ENCODE measurements at regions not wholly inside any gene's neighbourhood (a gene's known extent, or its start where the extent isn't known, plus 50 kb on each side); places are given as distances from the start of the nearest gene placed in this dataset.

- Histone ChIP-seq H3K4me2 (ENCODE audit: low read length) (no peak overlapping the region), H3K27me3 (ENCODE audit: insufficient read depth, low read depth, low read length) (no peaks in the 10 kb centered on the region), H3K4me3 (ENCODE audit: low read length) (no peak overlapping the region), H3K9me2 (ENCODE audit: insufficient read depth, low read length) (no peaks in the 10 kb centered on the region), H3F3A (ENCODE audit: insufficient read depth, low read length, poor library complexity, severe bottlenecking) (no peaks in the 10 kb centered on the region), H4K20me1 (ENCODE audit: insufficient read depth) (no peaks in the 10 kb centered on the region), H3K36me3 (ENCODE audit: insufficient read depth, low read length) (no peaks in the 10 kb centered on the region), H3K27ac (ENCODE audit: low read length) (no peak overlapping the region), H2AFZ (ENCODE audit: low read depth, low read length) (no peak overlapping the region), H3K9me3 (ENCODE audit: low read length) (no peaks in the 10 kb centered on the region), H3K79me2 (replicated peaks; ENCODE audit: insufficient read depth, low read length) (no peaks in the 10 kb centered on the region), H3K9ac (ENCODE audit: low read length) (no peak overlapping the region)
- TF ChIP-seq, protein P1, sequence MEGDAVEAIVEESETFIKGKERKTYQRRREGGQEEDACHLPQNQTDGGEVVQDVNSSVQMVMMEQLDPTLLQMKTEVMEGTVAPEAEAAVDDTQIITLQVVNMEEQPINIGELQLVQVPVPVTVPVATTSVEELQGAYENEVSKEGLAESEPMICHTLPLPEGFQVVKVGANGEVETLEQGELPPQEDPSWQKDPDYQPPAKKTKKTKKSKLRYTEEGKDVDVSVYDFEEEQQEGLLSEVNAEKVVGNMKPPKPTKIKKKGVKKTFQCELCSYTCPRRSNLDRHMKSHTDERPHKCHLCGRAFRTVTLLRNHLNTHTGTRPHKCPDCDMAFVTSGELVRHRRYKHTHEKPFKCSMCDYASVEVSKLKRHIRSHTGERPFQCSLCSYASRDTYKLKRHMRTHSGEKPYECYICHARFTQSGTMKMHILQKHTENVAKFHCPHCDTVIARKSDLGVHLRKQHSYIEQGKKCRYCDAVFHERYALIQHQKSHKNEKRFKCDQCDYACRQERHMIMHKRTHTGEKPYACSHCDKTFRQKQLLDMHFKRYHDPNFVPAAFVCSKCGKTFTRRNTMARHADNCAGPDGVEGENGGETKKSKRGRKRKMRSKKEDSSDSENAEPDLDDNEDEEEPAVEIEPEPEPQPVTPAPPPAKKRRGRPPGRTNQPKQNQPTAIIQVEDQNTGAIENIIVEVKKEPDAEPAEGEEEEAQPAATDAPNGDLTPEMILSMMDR (IDR thresholded peaks at IDR 0.05; ENCODE audit: poor library complexity, severe bottlenecking) = no peak
- TF ChIP-seq EP300 (conservative IDR thresholded peaks at IDR 0.05; ENCODE audit: poor library complexity, severe bottlenecking) (no peak), MXI1 (conservative IDR thresholded peaks at IDR 0.05; ENCODE audit: poor library complexity, severe bottlenecking) (no peak), POLR2AphosphoS5 (IDR thresholded peaks at IDR 0.05) (no peak), TAF1 (IDR thresholded peaks at IDR 0.05; ENCODE audit: low read depth) (no peak), RAD21 (conservative IDR thresholded peaks at IDR 0.05) (no peak), EZH2 (IDR thresholded peaks at IDR 0.05; ENCODE audit: borderline replicate concordance, insufficient read depth, low read length, poor library complexity, severe bottlenecking) (no peak), SMC3 (conservative IDR thresholded peaks at IDR 0.05; ENCODE audit: poor library complexity) (no peak)
- TF ChIP-seq, protein P2, sequence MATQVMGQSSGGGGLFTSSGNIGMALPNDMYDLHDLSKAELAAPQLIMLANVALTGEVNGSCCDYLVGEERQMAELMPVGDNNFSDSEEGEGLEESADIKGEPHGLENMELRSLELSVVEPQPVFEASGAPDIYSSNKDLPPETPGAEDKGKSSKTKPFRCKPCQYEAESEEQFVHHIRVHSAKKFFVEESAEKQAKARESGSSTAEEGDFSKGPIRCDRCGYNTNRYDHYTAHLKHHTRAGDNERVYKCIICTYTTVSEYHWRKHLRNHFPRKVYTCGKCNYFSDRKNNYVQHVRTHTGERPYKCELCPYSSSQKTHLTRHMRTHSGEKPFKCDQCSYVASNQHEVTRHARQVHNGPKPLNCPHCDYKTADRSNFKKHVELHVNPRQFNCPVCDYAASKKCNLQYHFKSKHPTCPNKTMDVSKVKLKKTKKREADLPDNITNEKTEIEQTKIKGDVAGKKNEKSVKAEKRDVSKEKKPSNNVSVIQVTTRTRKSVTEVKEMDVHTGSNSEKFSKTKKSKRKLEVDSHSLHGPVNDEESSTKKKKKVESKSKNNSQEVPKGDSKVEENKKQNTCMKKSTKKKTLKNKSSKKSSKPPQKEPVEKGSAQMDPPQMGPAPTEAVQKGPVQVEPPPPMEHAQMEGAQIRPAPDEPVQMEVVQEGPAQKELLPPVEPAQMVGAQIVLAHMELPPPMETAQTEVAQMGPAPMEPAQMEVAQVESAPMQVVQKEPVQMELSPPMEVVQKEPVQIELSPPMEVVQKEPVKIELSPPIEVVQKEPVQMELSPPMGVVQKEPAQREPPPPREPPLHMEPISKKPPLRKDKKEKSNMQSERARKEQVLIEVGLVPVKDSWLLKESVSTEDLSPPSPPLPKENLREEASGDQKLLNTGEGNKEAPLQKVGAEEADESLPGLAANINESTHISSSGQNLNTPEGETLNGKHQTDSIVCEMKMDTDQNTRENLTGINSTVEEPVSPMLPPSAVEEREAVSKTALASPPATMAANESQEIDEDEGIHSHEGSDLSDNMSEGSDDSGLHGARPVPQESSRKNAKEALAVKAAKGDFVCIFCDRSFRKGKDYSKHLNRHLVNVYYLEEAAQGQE (IDR thresholded peaks at IDR 0.05; ENCODE audit: borderline replicate concordance) = no peak
Measured at GRCh38 chr2:79259959-79260358, 100.4 kb upstream of the REG3A start.

DNA sequence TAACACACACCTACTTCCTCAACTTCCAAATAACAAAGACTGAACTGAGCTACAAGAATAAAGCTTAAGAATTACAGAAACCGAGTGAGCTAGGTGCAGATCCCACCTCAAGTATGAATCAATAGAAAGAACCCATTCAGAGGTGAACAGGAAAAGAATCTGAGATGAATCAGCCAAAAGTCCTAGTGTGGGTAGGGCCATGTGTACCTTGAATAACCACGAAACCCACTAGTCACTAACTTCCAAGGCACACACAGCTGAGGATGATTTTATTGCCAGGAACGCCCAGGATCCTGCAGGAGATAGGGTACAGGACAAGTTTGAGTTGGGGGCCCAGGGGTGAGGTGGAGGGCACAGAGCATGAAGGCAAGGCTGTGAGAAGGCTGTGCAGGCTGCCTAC lies 99.7 kb upstream of the REG3A start:
- Histone ChIP-seq H3K27ac (ENCODE audit: low read length) (no peak overlapping the region), H3K36me3 (ENCODE audit: insufficient read depth, low read length) (no peaks in the 10 kb centered on the region), H3K27me3 (ENCODE audit: insufficient read depth, low read depth, low read length) (no peaks in the 10 kb centered on the region), H3K79me2 (replicated peaks; ENCODE audit: insufficient read depth, low read length) (no peaks in the 10 kb centered on the region), H3K9me2 (ENCODE audit: insufficient read depth, low read length) (no peaks in the 10 kb centered on the region), H3K4me3 (ENCODE audit: low read length) (no peak overlapping the region), H4K20me1 (ENCODE audit: insufficient read depth) (no peaks in the 10 kb centered on the region), H3F3A (ENCODE audit: insufficient read depth, low read length, poor library complexity, severe bottlenecking) (no peaks in the 10 kb centered on the region), H3K4me2 (ENCODE audit: low read length) (no peak overlapping the region), H3K9me3 (ENCODE audit: low read length) (no peaks in the 10 kb centered on the region), H2AFZ (ENCODE audit: low read depth, low read length) (no peak overlapping the region), H3K9ac (ENCODE audit: low read length) (no peak overlapping the region)
- TF ChIP-seq, protein P1 (IDR thresholded peaks at IDR 0.05; ENCODE audit: poor library complexity, severe bottlenecking) = no peak
- TF ChIP-seq TAF1 (IDR thresholded peaks at IDR 0.05; ENCODE audit: low read depth) (no peak), RAD21 (conservative IDR thresholded peaks at IDR 0.05) (no peak), MXI1 (conservative IDR thresholded peaks at IDR 0.05; ENCODE audit: poor library complexity, severe bottlenecking) (no peak), SMC3 (conservative IDR thresholded peaks at IDR 0.05; ENCODE audit: poor library complexity) (no peak), POLR2AphosphoS5 (IDR thresholded peaks at IDR 0.05) (no peak), EP300 (conservative IDR thresholded peaks at IDR 0.05; ENCODE audit: poor library complexity, severe bottlenecking) (no peak), EZH2 (IDR thresholded peaks at IDR 0.05; ENCODE audit: borderline replicate concordance, insufficient read depth, low read length, poor library complexity, severe bottlenecking) (no peak)
- TF ChIP-seq, protein P2 (IDR thresholded peaks at IDR 0.05; ENCODE audit: borderline replicate concordance) = no peak

Measured in neural cell (in vitro differentiated cells).